GM23338 (cell line): ENCODE measurements at regions not wholly inside any gene's neighbourhood (a gene's known extent, or its start where the extent isn't known, plus 50 kb on each side); places are given as distances from the start of the nearest gene placed in this dataset.

Experiments used
- ATAC-seq: fragments of 200-7000 bp; cut with Tn5 transposase; 3 replicates; pipeline ENCODE4 v1.9.1; 2020
- DNase-seq: peaks from one replicate; pipeline ENCODE4 v3.0.0-alpha.2; 2015; ENCODE audit warnings: low spot score
- H2AFZ ChIP-seq: fragments of 200-600 bp; sonication (generic); 2 replicates; pipeline ENCODE4 v1.8.0; 2016; ENCODE audit warnings: antibody characterized with exemption, mild to moderate bottlenecking, moderate library complexity
- H3F3A ChIP-seq: fragments of 200-600 bp; sonication (generic); replicated peaks from 2 replicates; pipeline ENCODE4 v1.8.0; 2017; ENCODE audit warnings: antibody characterized with exemption, mixed run types, low read depth
- H3K27ac ChIP-seq: fragments of 200-600 bp; sonication (generic); 2 replicates; pipeline ENCODE4 v1.6.1; 2016; ENCODE audit warnings: low read depth
- H3K27me3 ChIP-seq: fragments of 200-600 bp; sonication (generic); 2 replicates; pipeline ENCODE4 v1.8.0; 2016; ENCODE audit warnings: mild to moderate bottlenecking, mixed run types, moderate library complexity; ENCODE audit not compliant: insufficient read depth
- H3K36me3 ChIP-seq: fragments of 200-600 bp; sonication (generic); 2 replicates; pipeline ENCODE4 v1.8.0; 2016; ENCODE audit warnings: mild to moderate bottlenecking; ENCODE audit not compliant: insufficient read depth
- H3K4me1 ChIP-seq: fragments of 200-600 bp; sonication (generic); 2 replicates; pipeline ENCODE4 v1.8.0; 2016; ENCODE audit warnings: mild to moderate bottlenecking, moderate library complexity; ENCODE audit not compliant: insufficient read depth
- H3K4me2 ChIP-seq: fragments of 200-600 bp; sonication (generic); 2 replicates; pipeline ENCODE4 v1.7.1; 2017; ENCODE audit warnings: mixed run types
- H3K4me3 ChIP-seq: fragments of 200-600 bp; sonication (generic); 2 replicates; pipeline ENCODE4 v1.6.1; 2016; ENCODE audit warnings: mixed run types
- H3K79me2 ChIP-seq: fragments of 200-600 bp; sonication (generic); replicated peaks from 2 replicates; pipeline ENCODE4 v1.8.0; 2017; ENCODE audit warnings: mild to moderate bottlenecking; ENCODE audit not compliant: insufficient read depth
- H3K9me2 ChIP-seq: fragments of 200-600 bp; sonication (generic); 2 replicates; pipeline ENCODE4 v1.8.0; 2017; ENCODE audit not compliant: insufficient read depth
- H4K20me1 ChIP-seq: fragments of 200-600 bp; sonication (generic); replicated peaks from 2 replicates; pipeline ENCODE4 v1.8.0; 2017; ENCODE audit warnings: mild to moderate bottlenecking; ENCODE audit not compliant: insufficient read depth
- H3K27ac Mint-ChIP-seq: 2 replicates; pipeline ENCODE4 v1.8.0; 2020; ENCODE audit warnings: inconsistent platforms, mild to moderate bottlenecking, moderate library complexity, mixed read lengths
- H3K27me3 Mint-ChIP-seq: 3 replicates; pipeline ENCODE4 v1.8.0; 2022; ENCODE audit warnings: low read depth, mild to moderate bottlenecking, moderate library complexity, mixed read lengths, inconsistent platforms; ENCODE audit not compliant: insufficient read depth, poor library complexity
- H3K36me3 Mint-ChIP-seq: 3 replicates; pipeline ENCODE4 v1.8.0; 2021; ENCODE audit warnings: low read depth, mild to moderate bottlenecking, inconsistent platforms, moderate library complexity, mixed read lengths
- H3K4me1 Mint-ChIP-seq: 3 replicates; pipeline ENCODE4 v1.8.0; 2020; ENCODE audit warnings: mild to moderate bottlenecking, inconsistent platforms, mixed read lengths
- H3K4me3 Mint-ChIP-seq: 3 replicates; pipeline ENCODE4 v1.8.0; 2021; ENCODE audit warnings: moderate library complexity, mild to moderate bottlenecking, inconsistent platforms, mixed read lengths
- H3K9me3 Mint-ChIP-seq: 3 replicates; pipeline ENCODE4 v1.8.0; 2020; ENCODE audit warnings: moderate library complexity, mild to moderate bottlenecking, inconsistent platforms, mixed read lengths
- CREB1 ChIP-seq: fragments of 250-450 bp; sonication (Bioruptor Pico); IDR thresholded peaks from 2 replicates; pipeline ENCODE4 v1.5.0; 2020; ENCODE audit warnings: low read depth, mild to moderate bottlenecking, moderate library complexity
- CTCF ChIP-seq, 2 experiments: fragments of 200-600 bp in 1 of 2; sonication (generic) in 1 of 2; conservative IDR thresholded peaks; 2 replicates each; pipeline versions ENCODE4 v1.5.1 to v1.6.1; 2016 to 2017; ENCODE audit warnings: antibody characterized with exemption in 2 of 2, low read depth in 2 of 2, mild to moderate bottlenecking in 2 of 2, moderate library complexity in 1 of 2
- ETS1 ChIP-seq: IDR thresholded peaks from 2 replicates; pipeline ENCODE4 v1.6.1; 2016; ENCODE audit warnings: antibody characterized with exemption
- EZH2 ChIP-seq: fragments of 200-600 bp; sonication (generic); IDR thresholded peaks from one replicate; pipeline ENCODE4 v1.8.0; 2017; ENCODE audit warnings: antibody characterized with exemption, mild to moderate bottlenecking, low read depth; ENCODE audit not compliant: unreplicated experiment
- JUNB ChIP-seq: IDR thresholded peaks from one replicate; pipeline ENCODE4 v1.6.1; 2016; ENCODE audit warnings: antibody characterized with exemption; ENCODE audit not compliant: unreplicated experiment
- NANOG ChIP-seq: IDR thresholded peaks from 2 replicates; pipeline ENCODE4 v1.6.1; 2016; ENCODE audit warnings: antibody characterized with exemption, borderline replicate concordance
- REST ChIP-seq: IDR thresholded peaks from one replicate; pipeline ENCODE4 v1.6.1; 2018; ENCODE audit warnings: antibody characterized with exemption; ENCODE audit not compliant: unreplicated experiment
- STAT1 ChIP-seq: IDR thresholded peaks from one replicate; pipeline ENCODE4 v1.6.1; 2016; ENCODE audit warnings: antibody characterized with exemption; ENCODE audit not compliant: unreplicated experiment
- ZNF331 ChIP-seq: fragments of 250-450 bp; sonication (Bioruptor Pico); IDR thresholded peaks from 2 replicates; pipeline ENCODE4 v1.5.0; 2020; ENCODE audit warnings: low read depth, mild to moderate bottlenecking, moderate library complexity
- ZNF462 ChIP-seq: fragments of 250-450 bp; sonication (Bioruptor Pico); IDR thresholded peaks from 2 replicates; pipeline ENCODE4 v1.5.0; 2020; ENCODE audit warnings: mild to moderate bottlenecking, moderate library complexity

GRCh38 chr10:36236931-36237330, 594.8 kb upstream of the FZD8 start:
- H3K4me3 ChIP-seq = no peak overlapping the region
- H3K9me3 Mint-ChIP-seq = peaks cover 19% of the 10 kb centered on the region
- no peaks in the 10 kb centered on the region for H3K27me3 ChIP-seq
- no peak overlapping the region for H2AFZ ChIP-seq
- no peak overlapping the region for H3K4me2 ChIP-seq
- ATAC-seq (no peak), DNase-seq (no peak)
- no peak for TF ChIP-seq CREB1 (CRISPR knock-in tag)
- H3K4me3 Mint-ChIP-seq = no peak overlapping the region
- H3K4me1 Mint-ChIP-seq = no peaks in the 10 kb centered on the region
- peaks cover 6% of the 10 kb centered on the region; the same call in 2 of the 3 replicates for H3K36me3 Mint-ChIP-seq
- H3K4me1 ChIP-seq = no peaks in the 10 kb centered on the region
- H3K27ac Mint-ChIP-seq = no peak overlapping the region
- no peaks in the 10 kb centered on the region for H3K27me3 Mint-ChIP-seq
- H3F3A ChIP-seq = no peaks in the 10 kb centered on the region
- no peaks in the 10 kb centered on the region for H3K36me3 ChIP-seq
- H3K27ac ChIP-seq = no peak overlapping the region
- no peaks in the 10 kb centered on the region for H4K20me1 ChIP-seq
- no peaks in the 10 kb centered on the region for H3K79me2 ChIP-seq
- H3K9me2 ChIP-seq = no peaks in the 10 kb centered on the region

GRCh38 chr10:36236341-36236740, 594.2 kb upstream of the FZD8 start:
- Histone ChIP-seq H3K9me2 (no peaks in the 10 kb centered on the region), H3K27ac (no peak overlapping the region), H3K27me3 (no peaks in the 10 kb centered on the region), H3K4me1 (no peaks in the 10 kb centered on the region), H3F3A (no peaks in the 10 kb centered on the region), H3K4me2 (no peak overlapping the region), H4K20me1 (no peaks in the 10 kb centered on the region), H3K36me3 (no peaks in the 10 kb centered on the region), H3K4me3 (no peak overlapping the region), H2AFZ (no peak overlapping the region), H3K79me2 (no peaks in the 10 kb centered on the region)
- Mint-ChIP-seq H3K36me3 (peaks cover 8% of the 10 kb centered on the region), H3K27me3 (no peaks in the 10 kb centered on the region), H3K4me1 (no peaks in the 10 kb centered on the region), H3K9me3 (peaks cover 21% of the 10 kb centered on the region), H3K27ac (no peak overlapping the region), H3K4me3 (no peak overlapping the region)
- no peak for DNase-seq
- ATAC-seq = no peak
- TF ChIP-seq NANOG = no peak
- TF ChIP-seq ETS1 = no peak
- no peak for TF ChIP-seq CTCF (conservative IDR thresholded peaks at IDR 0.05; ENCODE audit: low read depth in 2 of 2)
- TF ChIP-seq EZH2 = no peak
- no peak for TF ChIP-seq STAT1
- no peak for TF ChIP-seq REST
- TF ChIP-seq ZNF462 (CRISPR knock-in tag) = no peak
- TF ChIP-seq JUNB = no peak
- TF ChIP-seq CREB1 (CRISPR knock-in tag) = no peak
- TF ChIP-seq ZNF331 (CRISPR knock-in tag) = no peak
